ENCODE measurements at regions not wholly inside any gene's neighbourhood (a gene's known extent, or its start where the extent isn't known, plus 50 kb on each side); places are given as distances from the start of the nearest gene placed in this dataset.

GRCh38 chr15:98583771-98584430 is 64.4 kb upstream of the IGF1R start:
- Histone ChIP-seq H4K20me1 (ENCODE audit: control insufficient read depth, insufficient read depth, low read length, poor library complexity, severe bottlenecking) (no peaks in the 10 kb centered on the region), H3K9me3 (ENCODE audit: control extremely low read depth in 1 of 3, control insufficient read depth in 2 of 3, insufficient read depth in 1 of 3, low read length in 2 of 3) (peaks cover 0 to 5% (median 0%) of the 10 kb centered on the region in 3 donors), H3K79me2 (ENCODE audit: control insufficient read depth, insufficient read depth, low read length) (no peaks in the 10 kb centered on the region), H3K9ac (ENCODE audit: low read length) (no peak overlapping the region), H2AFZ (ENCODE audit: insufficient read depth, low read depth, low read length, poor library complexity, severe bottlenecking) (no peak overlapping the region), H3K4me2 (replicated peaks; ENCODE audit: low read depth, low read length, poor library complexity, severe bottlenecking) (no peak overlapping the region), H3K27me3 (replicated peaks in 1 of 4; ENCODE audit: control extremely low read depth in 1 of 4, control insufficient read depth in 3 of 4, insufficient read depth in 4 of 4, low read length in 3 of 4) (peaks cover 0 to 21% (median 13%) of the 10 kb centered on the region in 4 experiments), H3K4me3 (ENCODE audit: control extremely low read depth in 1 of 5, extremely low read depth in 1 of 5, insufficient read depth in 1 of 5, low read depth in 2 of 5, low read length in 4 of 5) (no peak overlapping the region), H3K36me3 (replicated peaks in 1 of 2; ENCODE audit: control extremely low read depth in 1 of 2, control insufficient read depth in 1 of 2, extremely low read depth in 1 of 2, insufficient read depth in 2 of 2, low read length in 1 of 2) (no peaks in the 10 kb centered on the region), H3K27ac (ENCODE audit: low read length in 2 of 2) (no peak overlapping the region), H3K4me1 (ENCODE audit: control insufficient read depth in 2 of 2, insufficient read depth in 2 of 2, low read length in 2 of 2) (no peaks in the 10 kb centered on the region)
- peaks cover 51% of the 10 kb centered on the region for H3K27me3 Mint-ChIP-seq
- no peak overlapping the region for H3K4me3 Mint-ChIP-seq
- intact Hi-C loops (cut with micrococcal nuclease), result no loop called here
- ChIA-PET POLR2A (no interaction called here), CTCF (no interaction called here)
- no peaks in the 10 kb centered on the region for H3K9me3 Mint-ChIP-seq (ENCODE audit: insufficient read depth)
- DNase-seq (no peak), ATAC-seq (ENCODE audit: low read depth) (no peak)
- WGBS (ENCODE audit: insufficient coverage), result no CpG with 5 or more reads among the region's 5 CpGs
- TF ChIP-seq, protein P1, sequence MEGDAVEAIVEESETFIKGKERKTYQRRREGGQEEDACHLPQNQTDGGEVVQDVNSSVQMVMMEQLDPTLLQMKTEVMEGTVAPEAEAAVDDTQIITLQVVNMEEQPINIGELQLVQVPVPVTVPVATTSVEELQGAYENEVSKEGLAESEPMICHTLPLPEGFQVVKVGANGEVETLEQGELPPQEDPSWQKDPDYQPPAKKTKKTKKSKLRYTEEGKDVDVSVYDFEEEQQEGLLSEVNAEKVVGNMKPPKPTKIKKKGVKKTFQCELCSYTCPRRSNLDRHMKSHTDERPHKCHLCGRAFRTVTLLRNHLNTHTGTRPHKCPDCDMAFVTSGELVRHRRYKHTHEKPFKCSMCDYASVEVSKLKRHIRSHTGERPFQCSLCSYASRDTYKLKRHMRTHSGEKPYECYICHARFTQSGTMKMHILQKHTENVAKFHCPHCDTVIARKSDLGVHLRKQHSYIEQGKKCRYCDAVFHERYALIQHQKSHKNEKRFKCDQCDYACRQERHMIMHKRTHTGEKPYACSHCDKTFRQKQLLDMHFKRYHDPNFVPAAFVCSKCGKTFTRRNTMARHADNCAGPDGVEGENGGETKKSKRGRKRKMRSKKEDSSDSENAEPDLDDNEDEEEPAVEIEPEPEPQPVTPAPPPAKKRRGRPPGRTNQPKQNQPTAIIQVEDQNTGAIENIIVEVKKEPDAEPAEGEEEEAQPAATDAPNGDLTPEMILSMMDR (IDR thresholded peaks at IDR 0.05), result no peak
- TF ChIP-seq EZH2 (IDR thresholded peaks at IDR 0.05; ENCODE audit: borderline replicate concordance, insufficient read depth, low read depth, low read length, poor library complexity, severe bottlenecking), result no peak
- H3K27ac Mint-ChIP-seq, result no peak overlapping the region
- H3K4me1 Mint-ChIP-seq, result no peaks in the 10 kb centered on the region

- Histone ChIP-seq H4K20me1 (ENCODE audit: control insufficient read depth, insufficient read depth, low read length, poor library complexity, severe bottlenecking) (no peaks in the 10 kb centered on the region), H3K36me3 (replicated peaks in 1 of 2; ENCODE audit: control extremely low read depth in 1 of 2, control insufficient read depth in 1 of 2, extremely low read depth in 1 of 2, insufficient read depth in 2 of 2, low read length in 1 of 2) (no peaks in the 10 kb centered on the region), H3K27me3 (replicated peaks in 1 of 4; ENCODE audit: control extremely low read depth in 1 of 4, control insufficient read depth in 3 of 4, insufficient read depth in 4 of 4, low read length in 3 of 4) (peaks cover 0 to 14% (median 12%) of the 10 kb centered on the region in 4 experiments), H3K9ac (ENCODE audit: low read length) (no peak overlapping the region), H2AFZ (ENCODE audit: insufficient read depth, low read depth, low read length, poor library complexity, severe bottlenecking) (no peak overlapping the region), H3K9me3 (ENCODE audit: control extremely low read depth in 1 of 3, control insufficient read depth in 2 of 3, insufficient read depth in 1 of 3, low read length in 2 of 3) (peaks cover 0 to 3% (median 0%) of the 10 kb centered on the region in 3 donors), H3K79me2 (ENCODE audit: control insufficient read depth, insufficient read depth, low read length) (no peaks in the 10 kb centered on the region), H3K4me1 (ENCODE audit: control insufficient read depth in 2 of 2, insufficient read depth in 2 of 2, low read length in 2 of 2) (no peaks in the 10 kb centered on the region), H3K27ac (ENCODE audit: low read length in 2 of 2) (no peak overlapping the region), H3K4me3 (ENCODE audit: control extremely low read depth in 1 of 5, extremely low read depth in 1 of 5, insufficient read depth in 1 of 5, low read depth in 2 of 5, low read length in 4 of 5) (no peak overlapping the region), H3K4me2 (replicated peaks; ENCODE audit: low read depth, low read length, poor library complexity, severe bottlenecking) (no peak overlapping the region)
- TF ChIP-seq, protein P1 (IDR thresholded peaks at IDR 0.05), result no peak
- TF ChIP-seq EZH2 (IDR thresholded peaks at IDR 0.05; ENCODE audit: borderline replicate concordance, insufficient read depth, low read depth, low read length, poor library complexity, severe bottlenecking), result no peak
- POLR2A ChIA-PET, result no interaction called here
- ATAC-seq (ENCODE audit: low read depth) (no peak), DNase-seq (no peak)
- CTCF ChIA-PET, result no interaction called here
- H3K9me3 Mint-ChIP-seq (ENCODE audit: insufficient read depth), result no peaks in the 10 kb centered on the region
- intact Hi-C loops (cut with micrococcal nuclease), result no loop called here
- peaks cover 45% of the 10 kb centered on the region for H3K27me3 Mint-ChIP-seq
- no peak overlapping the region for H3K4me3 Mint-ChIP-seq
- H3K27ac Mint-ChIP-seq, result no peak overlapping the region
- WGBS (ENCODE audit: insufficient coverage), result 80% methylated on average over 1 of the region's 3 CpGs
- H3K4me1 Mint-ChIP-seq, result no peaks in the 10 kb centered on the region
Measured at GRCh38 chr15:98586066-98586465, 62.3 kb upstream of the IGF1R start.
